Stomach (tissue), 8 donors: ENCODE measurements at regions not wholly inside any gene's neighbourhood (a gene's known extent, or its start where the extent isn't known, plus 50 kb on each side); places are given as distances from the start of the nearest gene placed in this dataset.
"Not testable (repeated sequence)": the region's sequence is repeated elsewhere in the genome, so short reads cannot be mapped to it uniquely, and the experiment has no call there.

Experiments used
- DNase-seq, 2 donors: peaks; one replicate each; pipeline versions ENCODE4 v3.0.0 to v3.0.0-alpha.2; 2013 to 2019
- H3K27ac ChIP-seq, 5 donors: fragments of 200-600 bp in 4 of 5; sonication (generic) in 4 of 5; one replicate each; pipeline ENCODE4 v1.5.1; 2013 to 2019; ENCODE audit warnings: mild to moderate bottlenecking in 1 of 5, moderate library complexity in 1 of 5
- H3K27me3 ChIP-seq, 3 donors: fragments of 200-600 bp; sonication (generic); one replicate each; pipeline ENCODE4 v1.5.1; 2017 to 2019; ENCODE audit warnings: mixed run types in 1 of 3
- H3K36me3 ChIP-seq, 4 donors: fragments of 200-600 bp; sonication (generic); 1 replicate in 3 of 4; 2 replicates in 1 of 4; pipeline ENCODE4 v1.5.1; 2016 to 2019
- H3K4me1 ChIP-seq, 4 donors: fragments of 200-600 bp; sonication (generic); one replicate each; pipeline ENCODE4 v1.5.1; 2016 to 2019
- H3K4me3 ChIP-seq, 4 donors: fragments of 200-600 bp; sonication (generic) in 3 of 4; one replicate each; pipeline ENCODE4 v1.5.1; 2016 to 2019; ENCODE audit warnings: mild to moderate bottlenecking in 1 of 4
- H3K9me3 ChIP-seq, 4 donors: fragments of 200-600 bp; sonication (generic); one replicate each; pipeline ENCODE4 v1.5.1; 2016 to 2019
- EP300 ChIP-seq: sonication (generic); formaldehyde crosslinking; IDR thresholded peaks from one replicate; pipeline ENCODE4 v1.6.1; 2017; ENCODE audit warnings: antibody characterized with exemption
- POLR2A ChIP-seq, 4 donors: fragments of 450-650 bp; IDR thresholded peaks; one replicate each; pipeline ENCODE4 v1.6.1; 2016; ENCODE audit warnings: antibody characterized with exemption in 4 of 4, control low read depth in 2 of 4, mild to moderate bottlenecking in 1 of 4, moderate library complexity in 1 of 4
- POLR2AphosphoS5 ChIP-seq, 3 donors: sonication (generic); formaldehyde crosslinking; IDR thresholded peaks; one replicate each; pipeline ENCODE4 v1.6.1; 2016; ENCODE audit warnings: antibody characterized with exemption in 3 of 3
- WGBS, 5 donors: extraction: QIAGEN DNeasy Blood & Tissue Kit in 3 of 5; methylation state at CpG; one replicate each; pipeline versions ENCODE4 v1.1.5 to v1.1.7; 2013 to 2018; 5-methylcytosine and 5-hydroxymethylcytosine counted together
- intact Hi-C: fragments of 100-400 bp; cut with DNase I; formaldehyde crosslinking; loops from one replicate; pipeline ENCODE4 v1.15.1; 2023; ENCODE audit warnings: low total_unique reads
- TF ChIP-seq, protein P1 (sequence below), 7 experiments: fragments of 450-650 bp in 4 of 7; fragments of 200-600 bp in 3 of 7; sonication (generic) in 3 of 7; IDR thresholded peaks; one replicate each; pipeline ENCODE4 v1.5.1; 2016 to 2019; ENCODE audit warnings: antibody characterized with exemption in 7 of 7, control low read depth in 2 of 7, mild to moderate bottlenecking in 1 of 7
- donor health status: healthy with polysubstance abuse.
- donor health status: Bipolar disorder and iron deficiency.
- donor health status: healthy.

DNA sequence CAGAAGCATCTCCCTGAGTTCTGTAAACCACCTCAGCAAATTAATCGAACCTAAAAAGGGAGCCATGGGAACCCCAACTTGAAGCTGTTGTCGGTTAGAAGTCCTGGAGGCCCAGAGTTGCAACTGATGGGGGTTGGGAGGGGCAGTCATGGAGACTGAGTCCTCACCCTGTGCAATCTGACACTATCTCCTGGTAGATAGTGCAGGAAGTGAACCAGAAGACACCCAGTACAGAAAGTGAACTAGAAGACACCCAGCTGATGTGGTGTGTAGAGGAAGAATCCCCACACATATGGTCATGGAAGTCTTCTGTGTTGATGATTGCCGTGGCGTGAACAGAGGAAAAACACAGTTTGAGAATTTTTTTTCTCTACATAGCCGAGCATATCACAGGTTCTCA, 58.8 kb upstream of the SRRM3 start:
- no peak for DNase-seq
- intact Hi-C loops, result no loop called here
- WGBS, 5 donors, result 82 to 93% (median 85%) methylated on average over 5 of the region's 5 CpGs

DNA sequence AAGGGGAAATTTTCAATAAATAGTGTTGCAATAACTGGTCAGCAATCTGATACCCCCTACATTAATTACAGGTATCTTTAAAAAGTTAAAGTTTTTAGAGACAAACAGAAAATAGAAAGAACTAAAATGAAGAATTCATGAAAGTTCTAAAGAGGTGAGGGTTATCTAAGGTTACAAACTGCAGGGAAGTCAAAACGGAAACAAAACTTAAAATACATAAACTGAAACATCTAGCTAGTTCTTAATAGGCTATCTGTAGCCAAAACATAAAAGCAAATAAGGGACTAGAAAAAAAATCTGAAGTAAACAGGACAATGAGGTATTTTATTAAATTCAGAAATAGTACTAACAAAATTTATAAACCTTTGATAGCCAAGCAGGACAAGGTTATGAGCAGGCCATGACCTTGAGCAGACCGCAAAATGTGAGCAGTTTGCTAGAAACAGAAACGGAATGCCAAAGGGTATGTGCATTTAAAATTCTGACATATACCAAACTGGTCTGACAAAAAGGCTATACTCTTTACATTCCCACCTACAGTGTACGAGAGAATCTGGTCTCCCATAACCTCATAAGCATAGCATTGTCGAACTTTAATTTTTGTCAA, 56.9 kb upstream of the SRRM3 start:
- H3K4me1 ChIP-seq, intact Hi-C loops, H3K36me3 ChIP-seq, DNase-seq, H3K9me3 ChIP-seq, H3K4me3 ChIP-seq, H3K27me3 ChIP-seq, H3K27ac ChIP-seq: not testable (repeated sequence)
- WGBS, 5 donors, result 64 to 71% (median 68%) methylated on average over 5 of the region's 5 CpGs

More for the DNA sequence above, 58.8 kb upstream of the SRRM3 start:
- Histone ChIP-seq H3K36me3 (no peaks in the 10 kb centered on the region), H3K4me3 (no peak overlapping the region), H3K27me3 (no peaks in the 10 kb centered on the region), H3K4me1 (no peaks in the 10 kb centered on the region), H3K9me3 (no peaks in the 10 kb centered on the region), H3K27ac (no peak overlapping the region)
- TF ChIP-seq POLR2AphosphoS5 (IDR thresholded peaks at IDR 0.05) (no peak), EP300 (no peak), POLR2A (IDR thresholded peaks at IDR 0.05) (no peak)
- TF ChIP-seq, protein P1, sequence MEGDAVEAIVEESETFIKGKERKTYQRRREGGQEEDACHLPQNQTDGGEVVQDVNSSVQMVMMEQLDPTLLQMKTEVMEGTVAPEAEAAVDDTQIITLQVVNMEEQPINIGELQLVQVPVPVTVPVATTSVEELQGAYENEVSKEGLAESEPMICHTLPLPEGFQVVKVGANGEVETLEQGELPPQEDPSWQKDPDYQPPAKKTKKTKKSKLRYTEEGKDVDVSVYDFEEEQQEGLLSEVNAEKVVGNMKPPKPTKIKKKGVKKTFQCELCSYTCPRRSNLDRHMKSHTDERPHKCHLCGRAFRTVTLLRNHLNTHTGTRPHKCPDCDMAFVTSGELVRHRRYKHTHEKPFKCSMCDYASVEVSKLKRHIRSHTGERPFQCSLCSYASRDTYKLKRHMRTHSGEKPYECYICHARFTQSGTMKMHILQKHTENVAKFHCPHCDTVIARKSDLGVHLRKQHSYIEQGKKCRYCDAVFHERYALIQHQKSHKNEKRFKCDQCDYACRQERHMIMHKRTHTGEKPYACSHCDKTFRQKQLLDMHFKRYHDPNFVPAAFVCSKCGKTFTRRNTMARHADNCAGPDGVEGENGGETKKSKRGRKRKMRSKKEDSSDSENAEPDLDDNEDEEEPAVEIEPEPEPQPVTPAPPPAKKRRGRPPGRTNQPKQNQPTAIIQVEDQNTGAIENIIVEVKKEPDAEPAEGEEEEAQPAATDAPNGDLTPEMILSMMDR (IDR thresholded peaks at IDR 0.05), result no peak

DNA sequence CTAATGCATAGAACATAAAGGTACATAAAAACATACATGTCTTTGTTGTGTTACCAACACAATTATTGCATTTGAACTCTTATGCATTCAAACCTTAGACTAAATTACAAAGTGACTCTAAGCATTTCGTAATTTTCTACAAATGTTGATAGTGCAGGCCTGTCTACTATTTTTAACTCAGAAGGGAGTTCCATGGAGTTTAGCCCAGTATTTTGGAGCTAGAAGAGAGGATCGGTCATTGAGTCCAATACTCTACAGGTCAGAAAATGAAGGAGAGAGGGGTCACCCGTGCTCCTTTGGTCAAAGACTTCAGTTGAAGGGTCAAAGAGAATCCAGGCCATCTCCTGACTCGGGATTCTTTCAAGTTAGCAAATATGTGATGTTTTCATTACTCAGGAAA, 55.3 kb upstream of the SRRM3 start:
- Histone ChIP-seq H3K27me3 (peaks cover 0 to 18% (median 8%) of the 10 kb centered on the region in 3 donors), H3K27ac (no peak overlapping the region), H3K36me3 (no peaks in the 10 kb centered on the region), H3K4me3 (no peak overlapping the region), H3K9me3 (no peaks in the 10 kb centered on the region), H3K4me1 (peaks cover 0 to 9% (median 0%) of the 10 kb centered on the region in 4 donors)
- intact Hi-C loops, result no loop called here
- no peak for DNase-seq
- TF ChIP-seq, protein P1 (IDR thresholded peaks at IDR 0.05), result no peak
- TF ChIP-seq POLR2A (IDR thresholded peaks at IDR 0.05) (no peak), EP300 (no peak)
- whole genome bisulfite sequencing, 5 donors, result 74 to 82% (median 77%) methylated on average over 4 of the region's 4 CpGs

DNA sequence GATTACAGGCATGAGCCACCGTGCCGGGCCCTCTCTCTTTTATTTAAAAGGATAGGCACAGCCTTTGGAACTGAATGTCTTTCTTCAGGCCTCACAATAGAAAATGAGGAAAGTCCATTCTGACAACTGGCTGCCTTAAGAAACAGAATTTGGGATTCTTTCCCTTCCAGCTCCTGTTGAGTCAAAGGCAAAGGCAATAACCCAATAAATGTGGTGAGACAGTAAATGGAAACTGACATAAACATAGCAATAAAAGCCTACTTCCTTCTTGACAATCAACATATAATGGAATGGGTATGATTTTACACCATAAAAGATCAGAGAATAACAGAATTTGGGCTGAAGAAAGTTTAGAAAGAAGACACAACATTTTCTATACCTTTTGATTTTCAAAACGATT, 52.7 kb upstream of the SRRM3 start:
- H3K4me1 ChIP-seq, intact Hi-C loops, DNase-seq, H3K36me3 ChIP-seq, H3K9me3 ChIP-seq, H3K27ac ChIP-seq, H3K4me3 ChIP-seq: not testable (repeated sequence)
- H3K27me3 ChIP-seq, result peaks cover 0 to 21% (median 8%) of the 10 kb centered on the region in 3 donors
- WGBS, 5 donors, result 86 to 95% (median 90%) methylated on average over 3 of the region's 3 CpGs

DNA sequence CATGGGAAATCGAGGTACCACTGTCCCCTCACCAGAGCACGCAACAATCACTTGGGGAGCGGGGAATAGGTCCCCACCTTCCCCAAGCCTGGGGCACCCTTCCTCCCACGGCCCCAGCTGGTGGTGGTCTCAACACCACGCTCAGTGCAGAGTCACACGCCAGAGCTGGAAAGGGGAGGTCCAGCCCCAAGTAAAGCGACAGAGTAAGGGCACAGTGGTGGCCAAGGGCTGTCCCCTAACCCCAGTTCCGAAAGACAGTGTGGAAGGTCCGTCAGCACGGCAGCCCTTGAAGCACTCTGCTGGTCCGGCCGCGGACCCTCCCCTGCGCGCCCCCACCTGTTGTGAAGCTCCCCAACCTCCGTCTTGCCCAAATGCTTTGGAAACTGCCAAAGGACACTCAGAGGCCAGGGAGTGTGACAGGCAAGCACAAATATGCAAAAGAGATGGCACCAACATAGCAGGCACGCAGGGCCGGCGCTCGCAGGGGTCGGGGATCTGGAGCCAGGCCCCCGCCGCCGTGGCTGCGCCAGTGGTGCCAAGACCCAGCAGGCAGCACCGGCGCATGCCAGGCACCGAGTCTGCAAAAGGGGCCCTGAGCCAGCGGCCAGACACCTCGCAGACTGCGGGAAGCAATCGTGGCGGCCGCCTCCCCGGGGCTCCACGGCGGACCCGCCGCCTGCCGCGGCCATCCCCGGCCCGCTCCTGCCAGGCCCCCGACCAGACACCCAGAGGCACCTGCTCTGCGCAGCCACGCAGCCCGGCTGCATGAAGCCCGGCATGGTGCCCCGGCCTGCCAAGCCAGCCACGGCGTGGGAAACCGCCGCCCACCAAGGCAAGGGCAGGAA, 51.6 kb upstream of the SRRM3 start:
- TF ChIP-seq POLR2AphosphoS5 (IDR thresholded peaks at IDR 0.05) (no peak), POLR2A (IDR thresholded peaks at IDR 0.05) (no peak), EP300 (no peak)
- TF ChIP-seq, protein P1 (IDR thresholded peaks at IDR 0.05), result no peak
- H3K27ac ChIP-seq, result no peak overlapping the region
- DNase-seq, result no peak
- 42 to 71% (median 68%) methylated on average over 28 to 53 of the region's 53 CpGs for WGBS, 5 donors
- no peaks in the 10 kb centered on the region for H3K36me3 ChIP-seq
- no peaks in the 10 kb centered on the region for H3K9me3 ChIP-seq
- H3K27me3 ChIP-seq, result peaks cover 0 to 21% (median 8%) of the 10 kb centered on the region in 3 donors
- peaks cover 0 to 9% (median 0%) of the 10 kb centered on the region in 4 donors for H3K4me1 ChIP-seq
- intact Hi-C loops, result no loop called here
- H3K4me3 ChIP-seq, result peak overlapping the region in 3 of 4 donors; percentile 3 to 27 (median 12)
